Body of pancreas (tissue), 4 donors: ENCODE measurements at regions not wholly inside any gene's neighbourhood (a gene's known extent, or its start where the extent isn't known, plus 50 kb on each side); places are given as distances from the start of the nearest gene placed in this dataset.
"Not testable (repeated sequence)": the region's sequence is repeated elsewhere in the genome, so short reads cannot be mapped to it uniquely, and the experiment has no call there.

ENCODE experiments used
- ATAC-seq: fragments of 150-250 bp; one replicate; pipeline ENCODE4 v1.9.1; 2016
- DNase-seq, 4 donors: peaks; one replicate each; pipeline ENCODE4 v3.0.0-alpha.2; 2019
- H3K27ac ChIP-seq, 4 donors: fragments of 200-600 bp; sonication (generic); 1 replicate in 3 of 4; 2 replicates in 1 of 4; pipeline versions ENCODE4 v1.5.1 to v1.6.1; 2016 to 2019; ENCODE audit warnings: mild to moderate bottlenecking in 1 of 4, mixed read lengths in 1 of 4, moderate library complexity in 1 of 4
- H3K27me3 ChIP-seq, 2 donors: fragments of 200-600 bp; sonication (generic); one replicate each; pipeline ENCODE4 v1.6.0; 2016; ENCODE audit warnings: mild to moderate bottlenecking in 1 of 2
- H3K36me3 ChIP-seq, 2 donors: fragments of 200-600 bp; sonication (generic); replicated peaks in 1 of 2; 2 replicates each; pipeline ENCODE4 v1.5.1; 2016; ENCODE audit warnings: low read depth in 2 of 2; ENCODE audit not compliant: insufficient read depth in 1 of 2
- H3K4me1 ChIP-seq: fragments of 200-600 bp; sonication (generic); one replicate; pipeline ENCODE4 v1.6.0; 2016
- H3K4me3 ChIP-seq, 2 donors: fragments of 200-600 bp; sonication (generic); 1 replicate in 1 of 2; 2 replicates in 1 of 2; pipeline ENCODE4 v1.5.1; 2016 to 2019
- H3K9me3 ChIP-seq, 3 donors: fragments of 200-600 bp; sonication (generic); 1 replicate in 2 of 3; 2 replicates in 1 of 3; pipeline ENCODE4 v1.5.1; 2016
- CTCF ChIP-seq, 7 experiments: fragments of 450-650 bp in 4 of 7; fragments of 200-600 bp in 3 of 7; sonication (generic) in 3 of 7; IDR thresholded peaks; one replicate each; pipeline ENCODE4 v1.5.1; 2016 to 2019; ENCODE audit warnings: antibody characterized with exemption in 7 of 7
- POLR2A ChIP-seq, 3 donors: fragments of 450-650 bp; IDR thresholded peaks; one replicate each; pipeline ENCODE4 v1.6.1; 2016; ENCODE audit warnings: antibody characterized with exemption in 3 of 3, mild to moderate bottlenecking in 2 of 3
- WGBS, 2 donors: methylation state at CpG; one replicate each; pipeline ENCODE4 v1.1.5; 2017; 5-methylcytosine and 5-hydroxymethylcytosine counted together
- intact Hi-C: fragments of 100-400 bp; cut with DNase I; formaldehyde crosslinking; loops from one replicate; pipeline ENCODE4 v1.15.1; 2023

DNA sequence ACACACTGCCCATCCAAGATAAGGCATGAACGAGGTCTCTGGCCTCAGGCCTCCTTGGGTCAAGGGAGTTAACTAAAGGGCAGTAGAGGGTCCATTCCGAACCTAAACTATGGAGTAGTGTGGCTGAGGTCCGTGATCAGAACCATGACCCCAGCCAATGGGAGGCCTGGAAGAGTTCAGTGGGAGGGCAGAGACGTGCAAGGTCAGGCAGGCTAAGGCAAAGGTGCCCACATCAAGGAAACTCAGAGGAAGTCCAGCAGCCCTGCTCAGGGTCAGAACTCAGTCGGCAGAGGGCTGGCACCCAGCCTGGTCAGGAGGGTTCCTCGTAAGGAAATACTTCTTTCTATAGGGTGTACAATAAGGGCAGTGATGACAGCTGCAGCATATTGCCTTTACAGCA lies 152.2 kb downstream of the SOD2 start:
- H3K27ac ChIP-seq: no peak overlapping the region
- no peaks in the 10 kb centered on the region for H3K36me3 ChIP-seq
- TF ChIP-seq POLR2A (IDR thresholded peaks at IDR 0.05): no peak
- no peak for TF ChIP-seq CTCF (IDR thresholded peaks at IDR 0.05)
- no peaks in the 10 kb centered on the region for H3K27me3 ChIP-seq
- no peaks in the 10 kb centered on the region for H3K4me1 ChIP-seq
- WGBS, 2 donors: 58 to 60% methylated on average over 6 of the region's 6 CpGs
- no peak overlapping the region for H3K4me3 ChIP-seq
- intact Hi-C loops: no loop called here
- no peaks in the 10 kb centered on the region for H3K9me3 ChIP-seq
- ATAC-seq (no peak), DNase-seq (no peak)

- Histone ChIP-seq H3K27ac (no peak overlapping the region), H3K36me3 (no peaks in the 10 kb centered on the region), H3K4me3 (no peak overlapping the region), H3K27me3 (no peaks in the 10 kb centered on the region), H3K9me3 (no peaks in the 10 kb centered on the region), H3K4me1 (no peaks in the 10 kb centered on the region)
- TF ChIP-seq CTCF (IDR thresholded peaks at IDR 0.05): no peak
- TF ChIP-seq POLR2A (IDR thresholded peaks at IDR 0.05): no peak
- no peak for ATAC-seq
- no peak for DNase-seq
- intact Hi-C loops: no loop called here
- whole genome bisulfite sequencing, 2 donors: 28% methylated on average over 7 to 12 of the region's 12 CpGs
These were observed 152.9 kb downstream of the SOD2 start for GRCh38 chr6:159540152-159540551.

GRCh38 chr6:159538031-159538430 lies 155.0 kb downstream of the SOD2 start:
- ATAC-seq, H3K27ac ChIP-seq, H3K9me3 ChIP-seq, H3K4me3 ChIP-seq, H3K27me3 ChIP-seq, H3K4me1 ChIP-seq, DNase-seq, intact Hi-C loops, H3K36me3 ChIP-seq: not testable (repeated sequence)
- WGBS, 2 donors: 92% methylated on average over 1 of the region's 1 CpG; no CpG with 5 or more reads in 1 of the 2 donors

- no peak overlapping the region for H3K27ac ChIP-seq
- H3K9me3 ChIP-seq: no peaks in the 10 kb centered on the region
- TF ChIP-seq CTCF (IDR thresholded peaks at IDR 0.05) (no peak), POLR2A (IDR thresholded peaks at IDR 0.05) (no peak)
- 65 to 81% methylated on average over 9 of the region's 9 CpGs for WGBS, 2 donors
- no peak for ATAC-seq
- DNase-seq: no peak
- H3K27me3 ChIP-seq: no peaks in the 10 kb centered on the region
- H3K36me3 ChIP-seq: no peaks in the 10 kb centered on the region
- no peak overlapping the region for H3K4me3 ChIP-seq
- no peaks in the 10 kb centered on the region for H3K4me1 ChIP-seq
- intact Hi-C loops: no loop called here
These were observed 157.2 kb downstream of the SOD2 start for GRCh38 chr6:159535656-159536350.

- Histone ChIP-seq H3K36me3 (no peaks in the 10 kb centered on the region), H3K27ac (no peak overlapping the region), H3K4me1 (no peaks in the 10 kb centered on the region), H3K4me3 (no peak overlapping the region), H3K9me3 (no peaks in the 10 kb centered on the region), H3K27me3 (no peaks in the 10 kb centered on the region)
- ATAC-seq: no peak
- intact Hi-C loops: no loop called here
- DNase-seq: no peak
- TF ChIP-seq CTCF (IDR thresholded peaks at IDR 0.05) (no peak), POLR2A (IDR thresholded peaks at IDR 0.05) (no peak)
- 45 to 53% methylated on average over 6 of the region's 6 CpGs for WGBS, 2 donors
These were observed 159.5 kb downstream of the SOD2 start for GRCh38 chr6:159533568-159533967.
